Right cardiac atrium (tissue), 5 donors: ENCODE measurements at regions not wholly inside any gene's neighbourhood (a gene's known extent, or its start where the extent isn't known, plus 50 kb on each side); places are given as distances from the start of the nearest gene placed in this dataset.
"Not testable (repeated sequence)": the region's sequence is repeated elsewhere in the genome, so short reads cannot be mapped to it uniquely, and the experiment has no call there.

Experiments
- ATAC-seq, 2 donors: fragments of 200-7000 bp; cut with Tn5 transposase; one replicate each; pipeline versions ENCODE4 v1.8.0 to v1.9.1; 2020; ENCODE audit warnings: moderate library complexity in 2 of 2, mild to moderate bottlenecking in 1 of 2
- DNase-seq, 3 donors: peaks; one replicate each; pipeline ENCODE4 v3.0.0-alpha.2; 2020
- H3K27ac ChIP-seq: one replicate; pipeline ENCODE4 v1.5.1; 2013; ENCODE audit warnings: mild to moderate bottlenecking, low read length, control low read depth, moderate library complexity
- H3K27me3 ChIP-seq: one replicate; pipeline ENCODE4 v1.6.1; 2013; ENCODE audit not compliant: control insufficient read depth, insufficient read depth
- H3K4me1 ChIP-seq: one replicate; pipeline ENCODE4 v1.6.1; 2013; ENCODE audit warnings: low read length; ENCODE audit not compliant: control insufficient read depth, insufficient read depth
- H3K4me3 ChIP-seq: one replicate; pipeline ENCODE4 v1.5.1; 2013; ENCODE audit warnings: low read length, control low read depth
- H3K9me3 ChIP-seq: one replicate; pipeline ENCODE4 v1.6.1; 2013; ENCODE audit warnings: low read length; ENCODE audit not compliant: control insufficient read depth
- WGBS: extraction: QIAGEN DNeasy Blood & Tissue Kit; methylation state at CpG from one replicate; pipeline ENCODE4 v1.1.7; 2013; 5-methylcytosine and 5-hydroxymethylcytosine counted together
- intact Hi-C, 4 donors: fragments of 100-400 bp; cut with DNase I; formaldehyde crosslinking; loops; one replicate each; pipeline versions ENCODE4 v1.11.0 to v1.14.0; 2022 to 2023
- donor health status: healthy with polysubstance abuse.
- donor health status: DM: no; HTN: yes; CAD: no.
- donor health status: DM: no; HTN: no; CAD: no.
- donor health status: DM: no; HTN: yes; CAD: no; lungs with severe emphysema.
- donor health status: DM: yes; HTN: yes; CAD: no.

DNA sequence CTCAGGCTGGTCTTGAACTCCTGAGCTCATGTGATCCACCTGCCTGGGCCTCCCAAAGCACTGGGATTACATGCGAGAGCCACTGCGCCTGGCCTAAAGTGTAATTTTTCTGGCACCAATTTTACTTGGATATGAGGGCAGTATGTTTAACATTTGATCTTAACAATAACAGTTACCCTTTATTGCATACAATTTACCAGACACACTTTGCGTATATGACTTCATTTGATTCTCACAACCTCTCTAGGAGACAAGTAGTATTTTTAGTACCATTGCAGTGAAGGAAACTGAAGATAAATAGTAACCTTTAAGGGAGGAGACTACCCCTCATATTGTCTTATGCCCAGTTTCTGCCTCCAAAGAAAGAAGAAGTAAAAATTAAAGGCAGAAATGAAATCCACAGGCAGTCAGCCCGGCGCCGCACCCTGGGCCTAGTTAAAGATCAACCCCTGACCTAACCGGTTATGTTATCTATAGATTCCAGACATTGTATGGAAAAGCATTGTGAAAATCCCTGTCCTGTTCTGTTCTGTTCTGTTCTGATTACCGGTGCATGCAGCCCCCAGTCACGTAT, 54.0 kb downstream of the CYP26A1 start:
- not testable (repeated sequence) for DNase-seq, H3K27me3 ChIP-seq, H3K4me1 ChIP-seq, H3K27ac ChIP-seq, ATAC-seq, H3K4me3 ChIP-seq, H3K9me3 ChIP-seq
- WGBS = 94% methylated on average over 9 of the region's 9 CpGs
- intact Hi-C loops = loop anchor here in 1 of 4 donors (10.0 kb wide), 1 partner anchor 157 kb away; no protein-coding TSS in a partner anchor

DNA sequence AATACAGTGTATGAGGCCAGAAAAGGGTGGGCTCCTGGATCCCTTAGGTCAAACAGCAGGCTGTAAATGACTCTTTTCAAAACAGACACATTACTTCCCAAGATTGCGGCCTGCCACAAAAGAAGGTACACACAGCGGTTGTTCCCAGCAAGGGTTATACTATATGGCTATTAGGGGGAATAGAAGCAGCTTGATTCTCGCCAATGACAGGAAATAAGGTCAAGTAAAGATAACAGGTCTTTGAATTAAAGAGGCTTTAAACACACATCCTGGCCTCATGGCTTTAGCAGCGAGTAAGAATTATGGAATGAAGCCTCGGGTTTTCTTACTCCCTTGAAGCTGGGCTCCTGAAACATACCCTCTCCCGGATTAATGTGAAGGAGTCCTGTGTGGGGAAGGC, 58.3 kb downstream of the CYP26A1 start:
- no peak for ATAC-seq
- no peak overlapping the region for H3K27ac ChIP-seq
- no peaks in the 10 kb centered on the region for H3K9me3 ChIP-seq
- no peak overlapping the region for H3K4me3 ChIP-seq
- DNase-seq = no peak
- intact Hi-C loops = no loop called here
- no peaks in the 10 kb centered on the region for H3K27me3 ChIP-seq
- H3K4me1 ChIP-seq = no peaks in the 10 kb centered on the region
- WGBS = 47% methylated on average over 6 of the region's 6 CpGs

DNA sequence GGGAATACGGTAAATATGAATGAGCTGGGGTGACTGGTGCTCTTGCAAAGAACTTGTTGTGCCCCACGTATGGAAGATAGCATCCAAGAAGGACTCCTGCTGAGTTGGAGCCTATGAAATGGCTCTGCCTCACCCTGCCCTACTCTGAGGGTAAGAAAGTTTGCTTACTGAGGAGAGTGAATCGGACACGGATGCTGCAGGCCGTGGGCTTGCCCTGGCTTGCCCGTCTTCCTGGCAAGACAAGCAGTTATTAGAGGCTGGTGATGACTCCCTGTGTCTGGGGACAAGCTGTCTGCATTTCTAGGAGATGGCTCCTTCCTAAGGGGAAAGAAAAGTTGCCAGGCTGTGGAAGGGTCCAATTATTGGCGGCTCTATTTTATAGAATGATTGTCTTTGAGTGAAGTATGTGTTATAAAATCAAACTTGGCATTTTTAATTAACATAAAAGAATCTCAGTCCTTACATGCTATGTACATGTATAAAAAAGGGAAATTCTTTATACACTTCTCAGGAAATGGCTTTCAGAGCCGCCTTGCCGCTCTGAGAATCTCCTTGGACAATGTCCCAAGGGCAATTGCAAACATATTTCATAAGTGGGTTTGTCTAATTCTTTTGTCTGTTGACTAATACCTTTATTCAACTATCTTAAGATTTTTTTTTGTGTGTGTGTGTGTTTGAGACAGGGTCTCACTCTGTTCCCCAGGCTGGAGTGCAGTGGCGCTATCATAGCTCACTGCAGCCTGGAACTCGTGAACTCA, 64.6 kb downstream of the CYP26A1 start:
- intact Hi-C loops = no loop called here
- Histone ChIP-seq H3K4me3 (no peak overlapping the region), H3K27me3 (no peaks in the 10 kb centered on the region), H3K9me3 (no peaks in the 10 kb centered on the region), H3K27ac (no peak overlapping the region), H3K4me1 (no peaks in the 10 kb centered on the region)
- WGBS = 83% methylated on average over 11 of the region's 11 CpGs
- DNase-seq = no peak
- no peak for ATAC-seq

DNA sequence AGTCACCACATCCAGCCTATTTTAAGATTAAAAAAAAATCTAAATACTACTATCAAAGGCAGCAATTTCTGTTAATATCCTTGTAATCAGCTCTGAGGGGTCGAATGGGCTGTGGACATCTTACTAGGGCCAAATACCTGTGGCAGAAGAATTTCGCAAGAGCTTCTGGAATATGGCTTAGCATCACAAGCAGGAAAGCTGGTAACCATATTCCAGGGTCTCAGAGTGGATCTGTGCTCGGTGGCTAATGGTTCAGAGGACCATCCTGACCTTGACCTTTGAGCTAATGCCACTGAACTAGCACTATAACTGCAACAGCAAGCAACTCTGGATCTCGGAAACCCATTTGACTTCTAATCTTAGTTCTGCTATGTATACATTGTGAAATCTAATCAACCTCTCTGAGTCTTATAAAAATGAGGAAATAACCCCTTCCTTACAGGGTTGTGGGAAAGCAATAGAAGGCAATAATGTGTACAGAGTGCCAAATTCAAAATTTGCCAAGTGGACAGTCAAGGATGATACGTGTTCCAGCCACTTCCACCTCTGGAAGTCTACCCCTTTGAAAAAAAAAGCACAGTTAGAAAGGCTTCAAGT, 65.5 kb downstream of the CYP26A1 start:
- H3K4me1 ChIP-seq = no peaks in the 10 kb centered on the region
- H3K27me3 ChIP-seq = no peaks in the 10 kb centered on the region
- H3K4me3 ChIP-seq = no peak overlapping the region
- 72% methylated on average over 5 of the region's 5 CpGs for WGBS
- DNase-seq (no peak), ATAC-seq (no peak)
- intact Hi-C loops = no loop called here
- H3K9me3 ChIP-seq = no peaks in the 10 kb centered on the region
- no peak overlapping the region for H3K27ac ChIP-seq

DNA sequence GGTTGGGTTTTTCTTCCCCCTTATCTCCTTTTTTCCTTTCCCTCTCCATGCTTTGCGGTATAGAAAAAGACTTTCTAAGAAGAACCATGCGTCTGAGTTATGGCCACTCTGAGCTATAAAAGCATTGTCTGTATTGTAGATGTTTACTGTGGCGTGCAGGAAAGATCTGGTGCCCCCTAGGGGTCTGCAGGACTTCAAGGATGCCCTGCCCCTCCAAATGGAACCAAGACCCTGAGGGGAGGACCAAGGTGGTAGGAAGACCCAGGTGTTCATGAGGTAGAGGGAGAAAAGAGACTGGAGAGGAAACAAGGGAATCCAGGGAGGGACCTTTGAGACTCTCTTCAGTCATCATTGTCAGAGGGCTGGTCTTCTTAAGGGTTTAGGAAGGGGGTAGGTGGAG, 68.8 kb downstream of the CYP26A1 start:
- H3K27me3 ChIP-seq = no peaks in the 10 kb centered on the region
- no peaks in the 10 kb centered on the region for H3K9me3 ChIP-seq
- H3K27ac ChIP-seq = no peak overlapping the region
- no peak overlapping the region for H3K4me3 ChIP-seq
- DNase-seq = no peak
- no peak for ATAC-seq
- WGBS = 87% methylated on average over 3 of the region's 3 CpGs
- intact Hi-C loops = no loop called here
- H3K4me1 ChIP-seq = no peaks in the 10 kb centered on the region

DNA sequence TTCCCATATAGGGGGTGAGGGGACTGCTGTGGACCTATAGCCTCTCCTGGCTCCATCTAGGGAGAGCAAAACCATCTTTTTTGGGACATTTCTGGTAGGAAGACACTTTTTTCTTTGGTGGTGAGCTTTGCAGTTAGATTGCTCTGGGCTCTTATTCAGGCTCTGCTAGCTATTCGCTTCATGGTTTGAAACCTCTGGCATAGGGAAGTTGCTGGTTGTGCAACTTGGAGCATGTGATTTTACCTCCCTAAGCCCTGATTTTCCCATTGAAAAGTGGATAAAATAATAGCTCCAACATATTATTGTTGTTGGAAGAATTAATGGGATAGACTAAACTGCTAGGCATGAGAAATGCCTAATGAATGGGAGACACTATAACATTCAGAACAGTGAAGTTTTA, 69.6 kb downstream of the CYP26A1 start:
- ATAC-seq (no peak), DNase-seq (no peak)
- no peaks in the 10 kb centered on the region for H3K9me3 ChIP-seq
- H3K27ac ChIP-seq = no peak overlapping the region
- intact Hi-C loops = no loop called here
- H3K27me3 ChIP-seq = no peaks in the 10 kb centered on the region
- no peaks in the 10 kb centered on the region for H3K4me1 ChIP-seq
- no peak overlapping the region for H3K4me3 ChIP-seq
- WGBS = 71% methylated on average over 1 of the region's 1 CpG

DNA sequence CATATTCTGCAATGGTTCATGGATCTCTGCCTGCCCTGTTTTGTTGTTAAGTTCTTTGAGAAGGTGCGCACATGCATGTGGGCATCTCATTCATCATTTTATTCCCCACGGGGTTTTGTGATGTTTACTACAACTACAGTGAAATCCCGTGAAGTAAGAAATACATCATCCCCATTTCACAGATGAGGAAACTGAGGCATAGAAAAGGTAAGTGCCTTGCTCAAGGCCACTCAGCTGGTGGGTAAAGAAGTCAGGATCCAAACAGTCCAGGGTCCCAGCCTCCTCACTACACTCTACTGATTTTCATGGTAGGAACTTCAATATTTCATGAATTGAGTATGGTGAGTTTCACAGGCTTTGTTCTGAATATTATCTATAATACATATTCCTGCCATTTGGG, 72.6 kb downstream of the CYP26A1 start:
- Histone ChIP-seq H3K4me3 (no peak overlapping the region), H3K27ac (no peak overlapping the region), H3K27me3 (no peaks in the 10 kb centered on the region), H3K9me3 (no peaks in the 10 kb centered on the region), H3K4me1 (no peaks in the 10 kb centered on the region)
- ATAC-seq (no peak), DNase-seq (no peak)
- 92% methylated on average over 3 of the region's 3 CpGs for WGBS
- intact Hi-C loops = no loop called here

DNA sequence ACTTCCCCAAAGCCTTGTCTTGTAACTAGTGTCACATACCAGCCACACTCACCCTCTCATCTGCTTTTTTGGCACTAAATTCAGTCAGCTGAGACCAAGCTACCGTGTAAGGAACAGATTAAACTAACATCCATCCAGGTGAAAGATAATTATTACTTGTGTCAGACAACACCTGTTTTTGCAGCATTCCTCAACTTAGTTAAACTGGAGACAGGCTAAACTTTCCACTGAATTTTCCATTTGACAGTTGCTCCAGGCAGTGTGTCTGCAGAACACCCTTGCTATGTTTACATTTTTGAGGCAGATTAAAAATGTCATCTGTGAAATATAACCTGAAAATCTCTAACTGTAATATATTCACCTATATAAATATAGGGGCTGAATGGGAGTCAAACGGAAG, 73.6 kb downstream of the CYP26A1 start:
- ATAC-seq = no peak
- WGBS = 47% methylated on average over 2 of the region's 2 CpGs
- H3K4me1 ChIP-seq = no peaks in the 10 kb centered on the region
- no peak overlapping the region for H3K4me3 ChIP-seq
- no peak for DNase-seq
- no peaks in the 10 kb centered on the region for H3K27me3 ChIP-seq
- intact Hi-C loops = no loop called here
- H3K27ac ChIP-seq = no peak overlapping the region
- H3K9me3 ChIP-seq = no peaks in the 10 kb centered on the region

DNA sequence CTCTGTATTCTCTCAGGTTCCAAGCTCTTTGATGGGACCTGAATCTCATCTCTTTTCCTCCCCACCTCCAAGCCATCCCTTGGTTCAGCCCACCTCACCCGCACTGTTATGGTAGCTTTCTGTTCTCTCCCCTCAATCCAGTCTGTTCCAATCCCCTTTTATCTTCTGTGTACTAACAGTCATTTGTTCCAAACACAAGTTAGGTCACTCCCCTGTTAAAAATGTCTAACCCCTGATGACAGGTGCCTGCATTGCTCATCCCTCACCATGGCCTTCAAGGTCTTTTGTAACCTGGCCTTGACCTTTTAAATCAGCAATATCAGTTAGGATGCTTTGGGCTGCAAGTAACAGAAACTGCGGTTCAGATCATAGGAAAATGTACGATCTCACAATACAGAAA, 74.8 kb downstream of the CYP26A1 start:
- no peaks in the 10 kb centered on the region for H3K27me3 ChIP-seq
- DNase-seq (no peak), ATAC-seq (no peak)
- H3K27ac ChIP-seq = no peak overlapping the region
- no peaks in the 10 kb centered on the region for H3K9me3 ChIP-seq
- no peak overlapping the region for H3K4me3 ChIP-seq
- no peaks in the 10 kb centered on the region for H3K4me1 ChIP-seq
- WGBS = 97% methylated on average over 3 of the region's 3 CpGs
- intact Hi-C loops = no loop called here

DNA sequence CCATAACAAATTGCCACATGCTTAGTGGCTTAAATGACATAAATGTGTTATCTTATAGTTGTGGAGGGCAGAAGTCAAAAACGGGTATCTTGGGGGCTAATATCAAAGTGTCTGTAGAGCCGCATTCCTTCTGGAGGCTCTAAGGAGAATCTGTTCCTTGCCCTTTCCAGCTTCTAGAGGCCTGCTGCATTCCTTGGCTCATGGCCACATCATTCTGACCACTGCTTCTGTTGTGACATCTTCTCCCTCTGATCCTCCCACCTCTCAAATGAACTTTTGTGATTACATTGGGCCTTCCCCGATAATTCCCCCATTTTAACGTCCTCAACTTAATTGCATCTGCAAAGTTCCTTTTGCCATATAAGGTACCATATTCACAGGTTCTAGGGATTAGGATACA, 76.1 kb downstream of the CYP26A1 start:
- H3K4me1 ChIP-seq = no peaks in the 10 kb centered on the region
- intact Hi-C loops = no loop called here
- H3K4me3 ChIP-seq = no peak overlapping the region
- no peak for DNase-seq
- ATAC-seq = no peak
- no peaks in the 10 kb centered on the region for H3K9me3 ChIP-seq
- no peak overlapping the region for H3K27ac ChIP-seq
- H3K27me3 ChIP-seq = no peaks in the 10 kb centered on the region
- WGBS = 87% methylated on average over 4 of the region's 4 CpGs

DNA sequence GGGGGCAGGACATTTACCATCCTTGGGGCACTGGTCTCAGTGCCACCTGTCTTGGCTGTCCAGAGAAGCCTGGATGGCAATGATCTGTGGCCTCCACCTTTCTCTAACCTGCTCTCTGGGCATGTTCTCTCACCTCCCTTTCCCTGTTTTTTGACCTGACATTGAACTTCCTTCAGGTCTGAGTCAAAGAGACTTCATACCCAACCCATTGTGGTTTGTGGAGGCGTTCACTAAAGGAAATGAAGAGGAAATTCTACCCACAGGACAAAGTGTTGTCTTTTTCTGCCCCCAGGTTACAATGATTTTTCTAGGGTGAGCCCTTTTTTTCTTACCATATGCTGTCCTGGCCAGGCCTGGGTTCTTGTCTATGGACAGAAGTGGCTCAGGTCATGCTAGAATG, 76.6 kb downstream of the CYP26A1 start:
- no peaks in the 10 kb centered on the region for H3K9me3 ChIP-seq
- H3K4me1 ChIP-seq = no peaks in the 10 kb centered on the region
- H3K27ac ChIP-seq = no peak overlapping the region
- intact Hi-C loops = no loop called here
- no peak overlapping the region for H3K4me3 ChIP-seq
- WGBS = 76% methylated on average over 1 of the region's 1 CpG
- DNase-seq (no peak), ATAC-seq (no peak)
- no peaks in the 10 kb centered on the region for H3K27me3 ChIP-seq
